ENCODE measurements at regions not wholly inside any gene's neighbourhood (a gene's known extent, or its start where the extent isn't known, plus 50 kb on each side); places are given as distances from the start of the nearest gene placed in this dataset.

- Histone ChIP-seq H3K4me3 (no peak overlapping the region), H3K4me1 (ENCODE audit: control insufficient read depth, insufficient read depth, low read length) (no peaks in the 10 kb centered on the region), H3K36me3 (ENCODE audit: control insufficient read depth in 2 of 2, insufficient read depth in 2 of 2, low read length in 1 of 2) (no peaks in the 10 kb centered on the region), H3K4me2 (ENCODE audit: control insufficient read depth, insufficient read depth) (no peak overlapping the region), H2AFZ (ENCODE audit: control insufficient read depth, low read depth, low read length) (no peak overlapping the region), H4K20me1 (ENCODE audit: control insufficient read depth, insufficient read depth) (no peaks in the 10 kb centered on the region), H3K79me2 (ENCODE audit: control insufficient read depth, insufficient read depth, low read length) (no peaks in the 10 kb centered on the region), H3K9me3 (replicated peaks; ENCODE audit: control insufficient read depth, insufficient read depth, low read length) (no peaks in the 10 kb centered on the region), H3K9ac (ENCODE audit: control insufficient read depth, insufficient read depth, low read length) (no peak overlapping the region), H3K27me3 (replicated peaks in 1 of 2; ENCODE audit: control insufficient read depth in 2 of 2, insufficient read depth in 2 of 2, low read length in 1 of 2) (no peaks in the 10 kb centered on the region), H3K27ac (ENCODE audit: control insufficient read depth, insufficient read depth) (no peak overlapping the region)
- intact Hi-C loops (cut with micrococcal nuclease; ENCODE audit: unreplicated experiment): no loop called here
- WGBS (ENCODE audit: insufficient coverage, insufficient replicate concordance, low lambda C conversion rate, missing lambda C conversion rate): 70% methylated on average over 2 of the region's 2 CpGs
- ATAC-seq (no peak), FAIRE-seq (no peak), DNase-seq (ENCODE audit: low read depth, low spot score) (no peak)
- TF ChIP-seq NR2F1 (conservative IDR thresholded peaks at IDR 0.05) (no peak), JUND (IDR thresholded peaks at IDR 0.05; ENCODE audit: low read depth, low read length) (no peak), E4F1 (IDR thresholded peaks at IDR 0.05; ENCODE audit: borderline replicate concordance, partially characterized antibody) (no peak), NFXL1 (IDR thresholded peaks at IDR 0.05; ENCODE audit: borderline replicate concordance) (no peak), MEF2B (IDR thresholded peaks at IDR 0.05; ENCODE audit: partially characterized antibody, poor library complexity, severe bottlenecking) (no peak), ZNF24 (IDR thresholded peaks at IDR 0.05) (no peak)
- TF ChIP-seq, protein P1, sequence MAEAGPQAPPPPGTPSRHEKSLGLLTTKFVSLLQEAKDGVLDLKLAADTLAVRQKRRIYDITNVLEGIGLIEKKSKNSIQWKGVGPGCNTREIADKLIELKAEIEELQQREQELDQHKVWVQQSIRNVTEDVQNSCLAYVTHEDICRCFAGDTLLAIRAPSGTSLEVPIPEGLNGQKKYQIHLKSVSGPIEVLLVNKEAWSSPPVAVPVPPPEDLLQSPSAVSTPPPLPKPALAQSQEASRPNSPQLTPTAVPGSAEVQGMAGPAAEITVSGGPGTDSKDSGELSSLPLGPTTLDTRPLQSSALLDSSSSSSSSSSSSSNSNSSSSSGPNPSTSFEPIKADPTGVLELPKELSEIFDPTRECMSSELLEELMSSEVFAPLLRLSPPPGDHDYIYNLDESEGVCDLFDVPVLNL (IDR thresholded peaks at IDR 0.05; ENCODE audit: low read depth, low read length): no peak
- ChIA-PET POLR2A (no interaction called here), CTCF (no interaction called here), RAD21 (ENCODE audit: unreplicated experiment) (no interaction called here), SMC1A (ENCODE audit: uncharacterized antibody, unreplicated experiment) (interaction anchor here (1.1 kb wide), 1 partner anchor 12 kb away, joined by 3 read pairs; no protein-coding TSS in a partner anchor)
- no TSS peak for BruUV-seq (replicated peaks)
- in situ Hi-C loops (cut with MboI): no loop called here
Measured at GRCh38 chr11:128330203-128330602, 257.2 kb downstream of the ETS1 start.

All from GM12878 (cell line).